LNCaP clone FGC (cell line): ENCODE measurements at regions not wholly inside any gene's neighbourhood (a gene's known extent, or its start where the extent isn't known, plus 50 kb on each side); places are given as distances from the start of the nearest gene placed in this dataset.
A peak's percentile ranks its signal among the peaks of the same experiment; 100 is the strongest.
"Not testable (repeated sequence)": the region's sequence is repeated elsewhere in the genome, so short reads cannot be mapped to it uniquely, and the experiment has no call there.

ENCODE experiments used
- DNase-seq: peaks from one replicate; pipeline ENCODE4 v3.0.0-alpha.2; 2011; ENCODE audit warnings: low read depth
- H3K4me3 ChIP-seq: 2 replicates; pipeline ENCODE4 v1.5.1; 2011; ENCODE audit warnings: mild to moderate bottlenecking, low read depth, low read length, control low read depth
- CTCF ChIP-seq: IDR thresholded peaks from 2 replicates; pipeline ENCODE4 v1.5.1; 2012; ENCODE audit warnings: mild to moderate bottlenecking; ENCODE audit not compliant: control insufficient read depth, insufficient read depth; ENCODE audit errors: extremely low read depth

- DNase-seq = no peak
- TF ChIP-seq CTCF = no peak
- H3K4me3 ChIP-seq = no peak overlapping the region
These were observed 101.6 kb downstream of the OTUD1 start for GRCh38 chr10:23540401-23541030.

GRCh38 chr10:23543691-23544380 is 105.0 kb downstream of the OTUD1 start:
- no peak overlapping the region for H3K4me3 ChIP-seq
- DNase-seq = no peak
- no peak for TF ChIP-seq CTCF

- DNase-seq, H3K4me3 ChIP-seq: not testable (repeated sequence)
These were observed 107.0 kb downstream of the OTUD1 start for GRCh38 chr10:23545866-23546265.

GRCh38 chr10:23556727-23557440 is 118.0 kb downstream of the OTUD1 start:
- DNase-seq = no peak
- no peak for TF ChIP-seq CTCF
- H3K4me3 ChIP-seq = no peak overlapping the region

GRCh38 chr10:23557777-23558176 is 118.9 kb downstream of the OTUD1 start:
- no peak overlapping the region for H3K4me3 ChIP-seq
- no peak for TF ChIP-seq CTCF
- DNase-seq = no peak

GRCh38 chr10:23558361-23558799 is 119.5 kb downstream of the OTUD1 start:
- no peak for DNase-seq
- no peak for TF ChIP-seq CTCF
- H3K4me3 ChIP-seq = no peak overlapping the region

GRCh38 chr10:23568996-23569395 is 130.1 kb downstream of the OTUD1 start:
- DNase-seq = no peak
- 0 out of 2 replicates have a peak, but pooled peaks have one; percentile 2 for TF ChIP-seq CTCF
- no peak overlapping the region for H3K4me3 ChIP-seq
